HG02943 (cell line): ENCODE measurements at regions not wholly inside any gene's neighbourhood (a gene's known extent, or its start where the extent isn't known, plus 50 kb on each side); places are given as distances from the start of the nearest gene placed in this dataset.

ENCODE experiments used
- ATAC-seq: cut with Tn5 transposase; IDR thresholded peaks from one replicate; pipeline ENCODE4 v1.9.1; 2021; ENCODE audit warnings: mild to moderate bottlenecking, low read depth, moderate library complexity; ENCODE audit not compliant: unreplicated experiment

GRCh38 chr18:38460657-38461056, 895.1 kb upstream of the CELF4 start:
- ATAC-seq = no peak

GRCh38 chr18:38459131-38459994, 893.8 kb upstream of the CELF4 start:
- ATAC-seq = no peak

DNA sequence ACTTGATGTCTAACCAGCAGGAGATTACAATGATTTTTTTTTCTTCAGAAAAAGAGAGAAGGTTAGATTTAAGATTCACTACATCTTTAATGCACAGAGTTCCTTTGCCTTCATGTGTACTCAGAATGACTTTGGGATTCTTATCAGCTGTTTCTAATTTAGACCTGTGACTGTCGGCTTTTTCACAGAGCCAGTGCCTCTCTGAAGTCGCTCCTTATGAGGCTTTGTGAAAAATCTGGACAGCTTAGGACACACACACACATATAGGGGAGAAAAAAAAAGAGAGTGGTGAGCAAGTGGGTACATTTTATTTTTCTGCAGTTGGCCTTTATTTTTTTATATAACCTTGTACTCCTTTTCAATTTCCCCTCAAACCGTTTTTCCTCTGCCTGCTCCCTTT, 893.1 kb upstream of the CELF4 start:
- no peak for ATAC-seq

GRCh38 chr18:38456253-38456652, 890.7 kb upstream of the CELF4 start:
- ATAC-seq = no peak

GRCh38 chr18:38454764-38455469, 889.3 kb upstream of the CELF4 start:
- ATAC-seq = no peak

DNA sequence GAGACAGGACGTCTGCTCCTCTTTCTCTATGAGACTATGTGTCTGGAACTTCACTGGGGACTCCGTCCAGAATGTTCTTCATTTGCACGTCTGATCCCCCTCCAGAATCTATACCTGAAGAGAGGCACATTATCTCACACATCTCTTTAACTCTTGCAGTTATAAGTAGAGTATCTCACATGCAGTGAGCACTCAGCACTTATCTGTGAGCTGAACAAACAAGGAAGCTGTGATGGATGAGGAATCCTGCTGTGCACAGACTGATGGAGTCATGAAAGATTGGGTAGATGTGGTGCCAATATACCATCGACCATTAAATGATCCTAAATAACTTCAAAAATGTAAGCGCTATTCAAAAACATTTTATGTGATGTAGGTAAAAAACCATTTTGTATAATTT, 888.3 kb upstream of the CELF4 start:
- ATAC-seq = no peak

- no peak for ATAC-seq
Measured at GRCh38 chr18:38450876-38451275, 885.3 kb upstream of the CELF4 start.

- ATAC-seq = no peak
Measured at GRCh38 chr18:38445804-38446145, 880.2 kb upstream of the CELF4 start.

DNA sequence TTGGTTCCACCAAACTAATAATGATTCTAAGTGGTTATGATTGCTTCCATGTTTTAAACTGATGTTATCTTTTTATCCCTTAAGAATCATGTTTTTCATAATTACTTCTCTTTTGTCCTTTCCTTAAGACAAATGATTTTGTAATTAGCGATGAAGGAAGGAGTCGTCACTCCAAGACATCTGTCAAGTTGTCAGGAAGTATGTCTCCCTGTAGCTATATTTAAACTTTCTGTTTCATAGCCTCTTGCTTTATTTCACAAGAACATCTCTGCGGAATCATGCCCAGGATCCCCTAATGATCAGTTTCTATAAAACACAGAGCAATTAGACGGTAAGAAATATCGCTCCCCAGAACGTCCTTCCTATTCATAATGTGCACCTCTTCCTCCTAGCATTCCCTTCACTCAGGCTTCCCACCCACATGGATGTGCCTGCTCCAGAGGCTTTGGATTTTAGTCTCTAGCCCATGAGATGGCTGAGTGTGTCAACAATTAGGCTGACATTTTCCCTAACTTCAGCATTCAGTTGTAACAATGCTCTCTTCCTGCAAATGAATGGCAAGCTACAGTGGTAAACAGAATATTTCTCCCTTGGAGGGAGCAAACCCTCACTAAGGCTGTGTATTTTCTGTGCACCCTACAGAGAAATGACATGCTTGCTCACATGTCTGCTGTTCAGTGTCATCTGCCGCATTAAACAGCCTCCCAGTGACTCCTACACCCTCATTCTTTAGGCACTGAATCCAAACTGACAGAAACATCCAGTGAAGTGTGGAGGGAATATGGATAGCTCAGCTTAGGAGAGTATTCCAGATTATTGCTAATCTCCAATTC, 879.6 kb upstream of the CELF4 start:
- no peak for ATAC-seq

GRCh38 chr18:38427736-38428135, 862.1 kb upstream of the CELF4 start:
- ATAC-seq = no peak

GRCh38 chr18:38427234-38427633, 861.6 kb upstream of the CELF4 start:
- ATAC-seq = no peak

GRCh38 chr18:38421872-38422615, 856.4 kb upstream of the CELF4 start:
- ATAC-seq = no peak

- no peak for ATAC-seq
Measured at GRCh38 chr18:38421021-38421420, 855.4 kb upstream of the CELF4 start.

GRCh38 chr18:38420611-38421010, 855.0 kb upstream of the CELF4 start:
- no peak for ATAC-seq

DNA sequence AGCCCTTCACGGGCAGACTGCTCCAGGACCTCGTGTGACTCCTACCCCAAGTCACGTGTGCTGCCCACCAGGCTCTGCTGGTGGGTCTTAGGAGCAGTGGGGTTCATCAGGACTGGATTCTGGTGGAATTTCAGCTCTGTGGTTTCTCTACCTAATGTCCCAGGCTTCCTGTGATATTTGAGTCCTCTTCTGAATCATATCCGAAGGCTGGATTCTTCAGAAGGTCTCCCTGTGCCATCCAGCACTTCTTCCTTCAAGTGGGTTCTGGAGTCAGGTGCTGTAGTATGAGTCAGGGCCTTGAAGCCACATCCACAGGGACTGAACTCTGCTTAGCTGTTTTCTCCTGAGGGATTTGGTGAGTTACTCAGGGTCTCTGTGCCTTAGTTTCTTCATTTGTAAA, 850.2 kb upstream of the CELF4 start:
- ATAC-seq = no peak

DNA sequence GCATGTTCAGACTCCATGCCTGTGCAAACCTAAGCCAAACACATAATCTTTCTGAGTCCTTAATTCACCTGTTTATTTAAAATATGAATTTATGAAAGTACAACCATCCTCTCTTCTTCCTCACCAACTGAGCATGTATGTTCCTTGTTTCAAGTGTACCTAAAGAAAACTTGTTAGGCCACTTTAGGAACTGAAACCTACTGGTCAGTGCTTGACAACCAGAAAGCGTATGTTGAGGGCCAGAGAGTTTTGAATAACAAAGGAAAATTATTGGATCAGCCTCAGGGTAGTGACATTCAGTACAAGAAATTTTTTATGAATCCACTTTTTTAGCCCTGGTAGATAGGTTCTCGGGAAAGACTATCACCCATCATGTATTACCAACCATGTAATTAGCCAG, 847.6 kb upstream of the CELF4 start:
- no peak for ATAC-seq

DNA sequence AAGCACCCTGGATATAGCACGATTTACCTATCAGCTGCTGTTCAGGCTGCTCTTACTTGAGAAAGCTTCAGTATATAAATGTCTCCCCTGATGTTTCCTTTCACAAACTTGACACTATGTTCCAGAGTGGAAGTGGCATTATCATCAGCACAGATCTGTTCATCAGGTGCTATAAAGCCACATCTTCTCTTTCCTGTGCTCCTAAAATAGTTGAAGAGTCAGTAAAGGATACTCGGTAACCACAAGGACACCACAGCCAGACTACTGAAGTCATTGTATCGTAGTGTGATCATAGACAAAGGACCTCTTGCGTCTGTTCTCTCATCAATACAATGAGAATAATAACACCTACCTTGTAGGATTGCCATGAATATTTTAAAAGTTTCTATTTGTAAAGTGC, 841.0 kb upstream of the CELF4 start:
- ATAC-seq = no peak

- no peak for ATAC-seq
Measured at GRCh38 chr18:38402509-38402908, 836.9 kb upstream of the CELF4 start.

- no peak for ATAC-seq
Measured at GRCh38 chr18:38397094-38397493, 831.5 kb upstream of the CELF4 start.

- ATAC-seq = no peak
Measured at GRCh38 chr18:38386146-38386545, 820.5 kb upstream of the CELF4 start.
